ENCODE measurements at regions not wholly inside any gene's neighbourhood (a gene's known extent, or its start where the extent isn't known, plus 50 kb on each side); places are given as distances from the start of the nearest gene placed in this dataset.
A peak's percentile ranks its signal among the peaks of the same experiment; 100 is the strongest.

GRCh38 chr13:109496216-109496615 lies 290.2 kb downstream of the IRS2 start:
- TF ChIP-seq CTCF (IDR thresholded peaks at IDR 0.05), result no peak
- no peaks in the 10 kb centered on the region for H3K9me3 ChIP-seq
- no peaks in the 10 kb centered on the region for H3K36me3 ChIP-seq

DNA sequence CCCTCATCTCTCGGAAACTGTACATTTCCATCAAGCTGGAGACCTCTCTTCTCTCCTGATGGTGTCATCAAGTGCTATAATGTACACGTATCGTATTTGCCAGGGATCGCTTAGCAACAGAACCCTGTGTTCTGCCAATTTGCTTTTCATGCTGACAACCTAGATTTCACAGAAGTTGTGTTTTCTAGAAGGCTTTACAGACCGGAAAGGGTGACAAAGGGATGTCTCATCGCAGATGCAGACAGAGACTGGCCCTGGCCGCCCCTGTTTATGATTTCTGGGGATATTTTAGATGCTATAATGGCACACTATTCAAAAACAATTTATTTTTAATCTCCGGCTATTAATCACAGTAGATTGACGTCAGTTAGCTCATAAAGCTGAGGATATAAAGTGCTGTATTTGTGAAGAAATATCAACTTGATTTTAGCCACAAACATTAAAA lies 291.4 kb downstream of the IRS2 start:
- Histone ChIP-seq H3K27ac (no peak overlapping the region), H3K4me1 (no peaks in the 10 kb centered on the region), H3K27me3 (no peaks in the 10 kb centered on the region), H3K36me3 (no peaks in the 10 kb centered on the region), H3K9me3 (no peaks in the 10 kb centered on the region), H3K4me3 (no peak overlapping the region)
- DNase-seq (ENCODE audit: low spot score), result no peak
- no peak for TF ChIP-seq CTCF (IDR thresholded peaks at IDR 0.05)

More at GRCh38 chr13:109496216-109496615, 290.2 kb downstream of the IRS2 start:
- Histone ChIP-seq H3K27me3 (no peaks in the 10 kb centered on the region), H3K4me1 (no peaks in the 10 kb centered on the region), H3K27ac (no peak overlapping the region), H3K4me3 (no peak overlapping the region)
- no peak for DNase-seq (ENCODE audit: low spot score)

DNA sequence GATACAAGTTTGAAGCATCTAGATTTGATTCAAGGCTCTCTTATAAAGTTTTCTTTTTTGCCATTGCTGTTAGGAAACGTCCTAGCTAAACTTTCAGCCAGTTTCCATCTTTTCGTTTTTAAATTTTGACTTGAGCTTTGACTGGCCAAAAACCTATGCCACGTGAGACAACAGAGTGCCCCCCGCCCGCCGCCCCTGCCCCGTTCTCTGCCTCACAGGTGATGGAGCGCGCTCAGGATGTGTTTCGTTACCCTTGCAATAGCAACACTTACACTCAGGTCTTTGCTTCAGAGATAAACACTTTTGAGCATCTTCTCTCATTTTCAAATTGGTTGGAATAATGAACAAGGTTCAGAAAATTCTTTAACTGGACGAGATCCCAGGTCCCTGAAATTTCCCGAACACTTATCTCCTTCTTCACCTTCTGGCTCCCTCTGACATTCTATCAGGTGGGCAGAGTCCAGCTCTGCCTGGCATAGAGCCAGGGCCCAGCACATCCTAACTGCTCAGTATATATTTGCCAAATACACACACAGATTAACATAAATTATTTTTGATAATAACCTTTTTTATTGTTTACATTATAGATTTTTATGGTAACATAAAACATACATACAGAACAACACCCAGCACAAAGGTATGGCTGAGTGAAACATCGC lies 301.1 kb downstream of the IRS2 start:
- H3K27me3 ChIP-seq, result no peaks in the 10 kb centered on the region
- TF ChIP-seq CTCF (IDR thresholded peaks at IDR 0.05), result no peak
- H3K4me1 ChIP-seq, result peaks cover 0 to 10% of the 10 kb centered on the region in 2 donors
- no peak for DNase-seq (ENCODE audit: low spot score)
- no peaks in the 10 kb centered on the region for H3K36me3 ChIP-seq
- no peaks in the 10 kb centered on the region for H3K9me3 ChIP-seq
- no peak overlapping the region for H3K4me3 ChIP-seq
- no peak overlapping the region for H3K27ac ChIP-seq

GRCh38 chr13:109483284-109483683 lies 303.1 kb downstream of the IRS2 start:
- Histone ChIP-seq H3K27ac (peak overlapping the region in 1 of 2 donors; percentile 19), H3K27me3 (no peaks in the 10 kb centered on the region)
- no peak for DNase-seq (ENCODE audit: low spot score)

DNA sequence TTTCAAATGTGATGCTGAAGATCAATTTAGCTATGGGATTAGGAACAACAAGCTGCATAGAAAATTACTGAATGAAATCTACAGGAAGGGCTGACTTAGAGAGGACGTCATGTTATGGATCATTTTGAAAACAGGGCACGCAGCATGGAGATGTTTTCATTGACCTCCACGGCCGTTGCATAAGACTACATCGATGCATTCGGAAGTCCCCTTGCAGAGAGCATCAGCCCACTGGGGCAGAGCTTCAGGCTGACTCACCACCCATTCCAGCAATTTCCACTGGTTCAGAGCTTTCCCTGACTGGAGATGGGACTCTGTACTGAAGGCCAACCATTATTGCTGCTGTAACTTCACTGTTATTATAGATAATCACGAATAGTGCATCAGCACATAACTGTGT lies 305.3 kb downstream of the IRS2 start:
- H3K27ac ChIP-seq, result peak overlapping the region; percentile 28 to 79
- no peaks in the 10 kb centered on the region for H3K9me3 ChIP-seq
- H3K4me1 ChIP-seq, result peaks cover 0 to 15% of the 10 kb centered on the region in 2 donors
- H3K27me3 ChIP-seq, result no peaks in the 10 kb centered on the region
- no peak for TF ChIP-seq CTCF (IDR thresholded peaks at IDR 0.05)
- no peak for DNase-seq (ENCODE audit: low spot score)
- H3K36me3 ChIP-seq, result no peaks in the 10 kb centered on the region
- H3K4me3 ChIP-seq, result no peak overlapping the region

More at GRCh38 chr13:109483284-109483683, 303.1 kb downstream of the IRS2 start:
- Histone ChIP-seq H3K4me1 (peaks cover 0 to 15% of the 10 kb centered on the region in 2 donors), H3K4me3 (no peak overlapping the region), H3K36me3 (no peaks in the 10 kb centered on the region), H3K9me3 (no peaks in the 10 kb centered on the region)
- TF ChIP-seq CTCF (IDR thresholded peaks at IDR 0.05), result no peak
